ENCODE measurements at regions not wholly inside any gene's neighbourhood (a gene's known extent, or its start where the extent isn't known, plus 50 kb on each side); places are given as distances from the start of the nearest gene placed in this dataset.

DNA sequence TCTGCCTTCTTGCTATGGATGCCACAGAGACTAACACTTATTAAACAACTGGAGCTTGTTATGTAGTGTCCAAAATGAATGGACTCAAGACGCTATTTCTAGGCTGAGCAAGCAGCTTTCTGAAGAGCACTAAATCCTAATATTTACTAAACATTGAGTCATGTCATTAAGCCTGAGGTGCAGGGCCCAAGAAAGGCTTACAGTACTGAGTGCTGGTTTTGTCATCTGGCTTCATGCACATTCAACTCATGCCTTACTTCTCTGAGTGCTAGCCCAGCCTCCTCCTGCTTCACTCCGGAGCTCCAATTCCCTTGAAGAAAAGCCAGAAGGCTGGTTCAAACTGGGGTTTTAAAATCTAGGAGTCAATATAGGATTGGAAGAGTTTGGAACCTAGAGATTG, 363.3 kb upstream of the CDH5 start:
- no peak for TF ChIP-seq CTCF (IDR thresholded peaks at IDR 0.05; ENCODE audit: extremely low read depth, missing control alignments)
- no peak for DNase-seq (ENCODE audit: low spot score)

DNA sequence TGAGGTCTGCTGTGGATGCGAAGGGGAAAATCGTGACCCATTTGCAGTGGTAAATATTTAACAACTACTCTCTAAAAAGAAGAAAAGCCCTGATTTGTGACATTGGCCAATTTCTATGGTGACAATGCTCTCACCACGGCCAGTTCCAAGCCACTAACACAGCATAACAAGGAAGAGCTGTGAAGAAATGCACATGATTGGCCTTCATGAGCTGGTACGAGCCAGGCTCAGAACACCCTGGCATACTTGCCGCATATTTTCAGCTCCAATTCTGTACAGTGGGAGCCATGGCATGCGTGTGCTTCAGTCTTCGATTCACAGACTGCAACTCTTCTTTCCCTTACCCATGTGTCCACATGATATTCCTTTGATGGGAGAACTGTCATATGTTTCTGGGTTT, 363.9 kb upstream of the CDH5 start:
- TF ChIP-seq CTCF (IDR thresholded peaks at IDR 0.05; ENCODE audit: extremely low read depth, missing control alignments) = no peak
- no peak for DNase-seq (ENCODE audit: low spot score)

- no peak for DNase-seq (ENCODE audit: low spot score)
- TF ChIP-seq CTCF (IDR thresholded peaks at IDR 0.05; ENCODE audit: extremely low read depth, missing control alignments) = no peak
These were observed 365.1 kb upstream of the CDH5 start for GRCh38 chr16:66001432-66001831.

DNA sequence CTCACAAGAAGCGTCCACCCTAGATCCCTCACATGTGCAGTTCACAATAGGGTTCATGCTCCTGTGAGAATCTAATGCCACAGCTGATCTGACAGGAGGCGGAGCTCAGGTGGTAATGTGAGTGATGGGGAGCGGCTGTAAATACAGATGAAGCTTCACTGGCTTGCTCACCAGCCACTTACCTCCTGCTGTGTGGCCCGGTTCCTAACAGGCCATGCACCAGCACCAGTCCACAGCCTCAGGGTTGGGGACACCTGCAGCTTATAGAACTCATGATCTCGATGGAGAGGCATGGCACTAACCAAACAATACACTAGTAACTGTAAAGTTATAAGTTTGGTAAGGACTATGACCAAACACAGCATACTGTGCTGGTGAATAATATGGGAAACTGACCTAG, 368.0 kb upstream of the CDH5 start:
- no peak for TF ChIP-seq CTCF (IDR thresholded peaks at IDR 0.05; ENCODE audit: extremely low read depth, missing control alignments)
- DNase-seq (ENCODE audit: low spot score) = no peak

- TF ChIP-seq CTCF (IDR thresholded peaks at IDR 0.05; ENCODE audit: extremely low read depth, missing control alignments) = no peak
- DNase-seq (ENCODE audit: low spot score) = no peak
These were observed 372.2 kb upstream of the CDH5 start for GRCh38 chr16:65994291-65994690.

- TF ChIP-seq CTCF (IDR thresholded peaks at IDR 0.05; ENCODE audit: extremely low read depth, missing control alignments) = no peak
- DNase-seq (ENCODE audit: low spot score) = no peak
These were observed 375.3 kb upstream of the CDH5 start for GRCh38 chr16:65991149-65991701.

- DNase-seq (ENCODE audit: low spot score) = no peak
- TF ChIP-seq CTCF (IDR thresholded peaks at IDR 0.05; ENCODE audit: extremely low read depth, missing control alignments) = no peak
These were observed 376.5 kb upstream of the CDH5 start for GRCh38 chr16:65989861-65990604.
